ENCODE measurements at regions not wholly inside any gene's neighbourhood (a gene's known extent, or its start where the extent isn't known, plus 50 kb on each side); places are given as distances from the start of the nearest gene placed in this dataset.
A peak's percentile ranks its signal among the peaks of the same experiment; 100 is the strongest.

- H3K9me3 Mint-ChIP-seq = peaks cover 37 to 39% of the 10 kb centered on the region in 2 experiments
- H4K8ac ChIP-seq (replicated peaks; ENCODE audit: insufficient read length, low read depth, low read length) = no peak overlapping the region
- no peak overlapping the region for H2BK20ac ChIP-seq (ENCODE audit: low read depth, low read length, poor library complexity, severe bottlenecking)
- no peak overlapping the region for H3K56ac ChIP-seq (ENCODE audit: insufficient read length, low read depth, low read length)
- H3K9me3 ChIP-seq (ENCODE audit: control insufficient read depth, low read depth, low read length) = peaks cover 12% of the 10 kb centered on the region
- H3K27me3 Mint-ChIP-seq (ENCODE audit: low read depth) = no peaks in the 10 kb centered on the region; the same call in 1 of the 2 replicates
- no peak overlapping the region for H4K91ac ChIP-seq (ENCODE audit: insufficient read length, low read depth, low read length)
- H2AFZ ChIP-seq (ENCODE audit: low read length) = no peak overlapping the region
- no peak overlapping the region for H3K4me2 ChIP-seq (ENCODE audit: insufficient read depth, insufficient read length, low read length)
- no peak overlapping the region for H3K23ac ChIP-seq (ENCODE audit: insufficient read length, low read depth, low read length)
- H3K4me3 Mint-ChIP-seq = no peak overlapping the region
- no peak overlapping the region for H3K27ac ChIP-seq (ENCODE audit: insufficient read length, low read depth, low read length)
- H3K27ac Mint-ChIP-seq = peak overlapping the region in 1 of 3 experiments; percentile 44; a peak in 1 of 7 replicates
- H3K23me2 ChIP-seq (ENCODE audit: insufficient read length, low read depth, low read length, poor library complexity, severe bottlenecking) = no peaks in the 10 kb centered on the region
- H3K36me3 Mint-ChIP-seq (ENCODE audit: insufficient read depth in 1 of 3, low read depth in 3 of 3) = peaks cover 25 to 38% (median 32%) of the 10 kb centered on the region in 3 experiments
- TF ChIP-seq, protein P1, sequence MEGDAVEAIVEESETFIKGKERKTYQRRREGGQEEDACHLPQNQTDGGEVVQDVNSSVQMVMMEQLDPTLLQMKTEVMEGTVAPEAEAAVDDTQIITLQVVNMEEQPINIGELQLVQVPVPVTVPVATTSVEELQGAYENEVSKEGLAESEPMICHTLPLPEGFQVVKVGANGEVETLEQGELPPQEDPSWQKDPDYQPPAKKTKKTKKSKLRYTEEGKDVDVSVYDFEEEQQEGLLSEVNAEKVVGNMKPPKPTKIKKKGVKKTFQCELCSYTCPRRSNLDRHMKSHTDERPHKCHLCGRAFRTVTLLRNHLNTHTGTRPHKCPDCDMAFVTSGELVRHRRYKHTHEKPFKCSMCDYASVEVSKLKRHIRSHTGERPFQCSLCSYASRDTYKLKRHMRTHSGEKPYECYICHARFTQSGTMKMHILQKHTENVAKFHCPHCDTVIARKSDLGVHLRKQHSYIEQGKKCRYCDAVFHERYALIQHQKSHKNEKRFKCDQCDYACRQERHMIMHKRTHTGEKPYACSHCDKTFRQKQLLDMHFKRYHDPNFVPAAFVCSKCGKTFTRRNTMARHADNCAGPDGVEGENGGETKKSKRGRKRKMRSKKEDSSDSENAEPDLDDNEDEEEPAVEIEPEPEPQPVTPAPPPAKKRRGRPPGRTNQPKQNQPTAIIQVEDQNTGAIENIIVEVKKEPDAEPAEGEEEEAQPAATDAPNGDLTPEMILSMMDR (conservative IDR thresholded peaks at IDR 0.05) = no peak
- no peak for DNase-seq
- H2BK12ac ChIP-seq (ENCODE audit: insufficient read length, low read depth, low read length) = no peak overlapping the region
- no peak overlapping the region for H2BK15ac ChIP-seq (ENCODE audit: low read depth, low read length)
- H3K18ac ChIP-seq (ENCODE audit: insufficient read length, low read depth, low read length) = no peak overlapping the region
- no peak overlapping the region for H4K5ac ChIP-seq (ENCODE audit: insufficient read length, low read depth, low read length)
- no peak overlapping the region for H2BK5ac ChIP-seq (ENCODE audit: insufficient read length, low read length)
- no peak overlapping the region for H3K4ac ChIP-seq (ENCODE audit: low read depth, low read length)
- no peaks in the 10 kb centered on the region for H3K27me3 ChIP-seq (ENCODE audit: insufficient read depth, low read length)
- peaks cover 35 to 44% of the 10 kb centered on the region in 2 experiments for H3K4me1 Mint-ChIP-seq
- H3T11ph ChIP-seq (ENCODE audit: low read length) = no peak overlapping the region
- no peaks in the 10 kb centered on the region for H3K79me2 ChIP-seq (ENCODE audit: insufficient read depth, low read length)
- no peak overlapping the region for H2BK120ac ChIP-seq (ENCODE audit: low read depth, low read length, poor library complexity, severe bottlenecking)
- WGBS (ENCODE audit: extremely low coverage, insufficient read length, low lambda C conversion rate) = no CpG with 5 or more reads among the region's 1 CpG
- H4K20me1 ChIP-seq (ENCODE audit: control insufficient read depth, insufficient read depth, insufficient read length) = no peaks in the 10 kb centered on the region
- H3K14ac ChIP-seq (ENCODE audit: insufficient read depth, low read length) = no peak overlapping the region
- H2AK5ac ChIP-seq (ENCODE audit: insufficient read length, low read length) = no peak overlapping the region
- no peaks in the 10 kb centered on the region for H3K79me1 ChIP-seq (ENCODE audit: insufficient read depth, low read depth, low read length, poor library complexity, severe bottlenecking)
- H3K9ac ChIP-seq (ENCODE audit: extremely low read depth, insufficient read length, low read length) = no peak overlapping the region
- H3K4me1 ChIP-seq (ENCODE audit: insufficient read depth, low read length) = 0 out of 2 replicates have a peak, but pooled peaks cover 4% of the 10 kb centered on the region
Measured at GRCh38 chr6:12350644-12351170, 60.5 kb downstream of the EDN1 start.

All from H9 (cell line).